ENCODE measurements at regions not wholly inside any gene's neighbourhood (a gene's known extent, or its start where the extent isn't known, plus 50 kb on each side); places are given as distances from the start of the nearest gene placed in this dataset.

GRCh38 chr9:1505489-1505888, 455.3 kb downstream of the DMRT2 start:
- no peaks in the 10 kb centered on the region for H3K27me3 Mint-ChIP-seq (ENCODE audit: low read depth)
- H3K9me3 Mint-ChIP-seq: no peaks in the 10 kb centered on the region

GRCh38 chr9:1510712-1511111, 460.6 kb downstream of the DMRT2 start:
- H3K27me3 Mint-ChIP-seq (ENCODE audit: low read depth): peaks cover 3% of the 10 kb centered on the region
- H3K27ac Mint-ChIP-seq: no peak overlapping the region
- no peaks in the 10 kb centered on the region for H3K36me3 Mint-ChIP-seq (ENCODE audit: low read depth)
- H3K9me3 Mint-ChIP-seq: peaks cover 8% of the 10 kb centered on the region
- H3K4me1 Mint-ChIP-seq: no peaks in the 10 kb centered on the region
- TF ChIP-seq, protein P1, sequence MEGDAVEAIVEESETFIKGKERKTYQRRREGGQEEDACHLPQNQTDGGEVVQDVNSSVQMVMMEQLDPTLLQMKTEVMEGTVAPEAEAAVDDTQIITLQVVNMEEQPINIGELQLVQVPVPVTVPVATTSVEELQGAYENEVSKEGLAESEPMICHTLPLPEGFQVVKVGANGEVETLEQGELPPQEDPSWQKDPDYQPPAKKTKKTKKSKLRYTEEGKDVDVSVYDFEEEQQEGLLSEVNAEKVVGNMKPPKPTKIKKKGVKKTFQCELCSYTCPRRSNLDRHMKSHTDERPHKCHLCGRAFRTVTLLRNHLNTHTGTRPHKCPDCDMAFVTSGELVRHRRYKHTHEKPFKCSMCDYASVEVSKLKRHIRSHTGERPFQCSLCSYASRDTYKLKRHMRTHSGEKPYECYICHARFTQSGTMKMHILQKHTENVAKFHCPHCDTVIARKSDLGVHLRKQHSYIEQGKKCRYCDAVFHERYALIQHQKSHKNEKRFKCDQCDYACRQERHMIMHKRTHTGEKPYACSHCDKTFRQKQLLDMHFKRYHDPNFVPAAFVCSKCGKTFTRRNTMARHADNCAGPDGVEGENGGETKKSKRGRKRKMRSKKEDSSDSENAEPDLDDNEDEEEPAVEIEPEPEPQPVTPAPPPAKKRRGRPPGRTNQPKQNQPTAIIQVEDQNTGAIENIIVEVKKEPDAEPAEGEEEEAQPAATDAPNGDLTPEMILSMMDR (IDR thresholded peaks at IDR 0.05; ENCODE audit: unreplicated experiment in 3 of 3): no peak
- H3K4me3 Mint-ChIP-seq: no peak overlapping the region

More at GRCh38 chr9:1505489-1505888, 455.3 kb downstream of the DMRT2 start:
- TF ChIP-seq, protein P1 (IDR thresholded peaks at IDR 0.05; ENCODE audit: unreplicated experiment in 3 of 3): no peak
- Mint-ChIP-seq H3K36me3 (ENCODE audit: low read depth) (no peaks in the 10 kb centered on the region), H3K4me3 (no peak overlapping the region), H3K27ac (no peak overlapping the region), H3K4me1 (no peaks in the 10 kb centered on the region)

GRCh38 chr9:1513105-1513504, 462.9 kb downstream of the DMRT2 start:
- TF ChIP-seq, protein P1 (IDR thresholded peaks at IDR 0.05; ENCODE audit: unreplicated experiment in 3 of 3): no peak
- H3K36me3 Mint-ChIP-seq (ENCODE audit: low read depth): no peaks in the 10 kb centered on the region
- peaks cover 8% of the 10 kb centered on the region for H3K9me3 Mint-ChIP-seq
- no peak overlapping the region for H3K27ac Mint-ChIP-seq
- no peak overlapping the region for H3K4me3 Mint-ChIP-seq
- H3K4me1 Mint-ChIP-seq: no peaks in the 10 kb centered on the region
- peaks cover 3% of the 10 kb centered on the region for H3K27me3 Mint-ChIP-seq (ENCODE audit: low read depth)

- TF ChIP-seq, protein P1 (IDR thresholded peaks at IDR 0.05; ENCODE audit: unreplicated experiment in 3 of 3): no peak
- no peak overlapping the region for H3K27ac Mint-ChIP-seq
- H3K9me3 Mint-ChIP-seq: peaks cover 8% of the 10 kb centered on the region
- peaks cover 3% of the 10 kb centered on the region for H3K27me3 Mint-ChIP-seq (ENCODE audit: low read depth)
- no peak overlapping the region for H3K4me3 Mint-ChIP-seq
- H3K4me1 Mint-ChIP-seq: no peaks in the 10 kb centered on the region
- no peaks in the 10 kb centered on the region for H3K36me3 Mint-ChIP-seq (ENCODE audit: low read depth)
Measured at GRCh38 chr9:1514250-1514649, 464.1 kb downstream of the DMRT2 start.

DNA sequence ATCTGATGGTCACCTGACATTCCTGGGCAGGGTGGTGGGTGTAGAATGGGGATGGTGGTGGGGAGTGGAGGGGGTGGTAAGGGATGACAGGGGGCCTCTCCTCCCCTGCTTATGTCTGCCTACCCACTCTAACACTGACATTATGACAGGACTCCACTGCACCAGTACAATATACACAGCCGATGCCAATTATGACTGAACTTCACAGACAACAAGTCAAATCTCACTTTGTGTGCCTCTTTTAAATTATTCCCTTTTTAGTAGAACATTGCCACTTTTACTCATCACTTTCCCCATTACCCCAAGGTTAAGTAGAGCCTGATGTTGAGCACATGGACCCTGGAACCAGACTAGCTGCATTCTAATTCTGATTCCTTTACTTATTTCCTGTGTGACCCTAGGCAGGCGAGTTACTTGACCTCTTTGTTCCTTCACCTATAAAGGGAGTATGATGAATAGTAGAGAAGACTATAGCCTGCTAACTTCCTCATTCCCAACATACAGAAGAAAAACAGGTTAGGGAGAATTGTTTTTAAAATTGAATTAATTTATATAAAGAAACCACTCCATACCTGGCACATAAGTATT, 464.7 kb downstream of the DMRT2 start:
- TF ChIP-seq, protein P1 (IDR thresholded peaks at IDR 0.05; ENCODE audit: unreplicated experiment in 3 of 3): no peak
- no peaks in the 10 kb centered on the region for H3K36me3 Mint-ChIP-seq (ENCODE audit: low read depth)
- no peaks in the 10 kb centered on the region for H3K4me1 Mint-ChIP-seq
- H3K27me3 Mint-ChIP-seq (ENCODE audit: low read depth): peaks cover 3% of the 10 kb centered on the region
- H3K27ac Mint-ChIP-seq: no peak overlapping the region
- no peak overlapping the region for H3K4me3 Mint-ChIP-seq
- H3K9me3 Mint-ChIP-seq: peaks cover 8% of the 10 kb centered on the region

- H3K4me1 Mint-ChIP-seq: no peaks in the 10 kb centered on the region
- H3K9me3 Mint-ChIP-seq: peaks cover 8% of the 10 kb centered on the region
- TF ChIP-seq, protein P1 (IDR thresholded peaks at IDR 0.05; ENCODE audit: unreplicated experiment in 3 of 3): no peak
- H3K27ac Mint-ChIP-seq: no peak overlapping the region
- H3K36me3 Mint-ChIP-seq (ENCODE audit: low read depth): no peaks in the 10 kb centered on the region
- H3K27me3 Mint-ChIP-seq (ENCODE audit: low read depth): peaks cover 3% of the 10 kb centered on the region
- no peak overlapping the region for H3K4me3 Mint-ChIP-seq
Measured at GRCh38 chr9:1515557-1515956, 465.4 kb downstream of the DMRT2 start.

Data from nephron (organoid).